Right lobe of liver (tissue), 6 donors: ENCODE measurements at regions not wholly inside any gene's neighbourhood (a gene's known extent, or its start where the extent isn't known, plus 50 kb on each side); places are given as distances from the start of the nearest gene placed in this dataset.
"Not testable (repeated sequence)": the region's sequence is repeated elsewhere in the genome, so short reads cannot be mapped to it uniquely, and the experiment has no call there.

Experiments
- ATAC-seq, 4 donors: fragments of 200-7000 bp; cut with Tn5 transposase; one replicate each; pipeline ENCODE4 v1.9.1; 2020; ENCODE audit warnings: mild to moderate bottlenecking in 4 of 4, moderate library complexity in 4 of 4
- DNase-seq, 3 donors: peaks; one replicate each; pipeline ENCODE4 v3.0.0-alpha.2; 2020
- H3K27ac ChIP-seq, 3 donors: fragments of 200-600 bp; one replicate each; pipeline ENCODE4 v1.8.0; 2022
- H3K27me3 ChIP-seq, 2 donors: fragments of 200-600 bp; one replicate each; pipeline ENCODE4 v1.8.0; 2022
- H3K36me3 ChIP-seq, 4 donors: fragments of 200-600 bp; sonication (generic) in 1 of 4; one replicate each; pipeline versions ENCODE4 v1.5.1 to v1.8.0; 2017 to 2022; ENCODE audit warnings: control low read depth in 1 of 4
- H3K4me1 ChIP-seq, 4 donors: fragments of 200-600 bp; sonication (generic) in 1 of 4; one replicate each; pipeline versions ENCODE4 v1.5.1 to v1.8.0; 2017 to 2022; ENCODE audit warnings: control low read depth in 1 of 4
- H3K4me3 ChIP-seq, 3 donors: fragments of 200-600 bp; one replicate each; pipeline ENCODE4 v1.8.0; 2022
- H3K9me3 ChIP-seq, 4 donors: fragments of 200-600 bp; sonication (generic) in 1 of 4; one replicate each; pipeline versions ENCODE4 v1.5.1 to v1.8.0; 2017 to 2022; ENCODE audit warnings: control low read depth in 1 of 4
- POLR2A ChIP-seq: fragments of 450-650 bp; IDR thresholded peaks from one replicate; pipeline ENCODE4 v1.6.1; 2017; ENCODE audit warnings: antibody characterized with exemption, mild to moderate bottlenecking
- WGBS: methylation state at CpG from one replicate; pipeline ENCODE4 v1.1.6; 2018; ENCODE audit warnings: low coverage, low lambda C conversion rate; ENCODE audit not compliant: insufficient coverage; ENCODE audit errors: missing lambda C conversion rate; 5-methylcytosine and 5-hydroxymethylcytosine counted together
- intact Hi-C, 2 donors: fragments of 100-400 bp; cut with DNase I; formaldehyde crosslinking; loops; one replicate each; pipeline versions ENCODE4 v1.11.2 to v1.14.1; 2022
- TF ChIP-seq, protein P1 (sequence below), 4 donors: fragments of 200-600 bp in 3 of 4; fragments of 450-650 bp in 1 of 4; IDR thresholded peaks; one replicate each; pipeline versions ENCODE4 v1.5.1 to v1.8.0; 2016 to 2022; ENCODE audit warnings: antibody characterized with exemption in 4 of 4, mild to moderate bottlenecking in 2 of 4
- donor health status: DM: no; HTN: yes; CAD: no.
- donor health status: DM: no; HTN: no; CAD: no.
- donor health status: DM: no; HTN: no; CAD: no.
- donor health status: DM: no; HTN: yes; CAD: no.
- donor health status: DM: no; HTN: yes; CAD: no.

GRCh38 chr18:51255693-51256092 is 58.2 kb upstream of the MEX3C start:
- Histone ChIP-seq H3K4me3 (no peak overlapping the region), H3K9me3 (no peaks in the 10 kb centered on the region), H3K27ac (no peak overlapping the region), H3K36me3 (no peaks in the 10 kb centered on the region), H3K4me1 (no peaks in the 10 kb centered on the region), H3K27me3 (no peaks in the 10 kb centered on the region)
- DNase-seq (no peak), ATAC-seq (no peak)
- 53% methylated on average over 3 of the region's 3 CpGs for WGBS
- TF ChIP-seq POLR2A, result no peak
- TF ChIP-seq, protein P1, sequence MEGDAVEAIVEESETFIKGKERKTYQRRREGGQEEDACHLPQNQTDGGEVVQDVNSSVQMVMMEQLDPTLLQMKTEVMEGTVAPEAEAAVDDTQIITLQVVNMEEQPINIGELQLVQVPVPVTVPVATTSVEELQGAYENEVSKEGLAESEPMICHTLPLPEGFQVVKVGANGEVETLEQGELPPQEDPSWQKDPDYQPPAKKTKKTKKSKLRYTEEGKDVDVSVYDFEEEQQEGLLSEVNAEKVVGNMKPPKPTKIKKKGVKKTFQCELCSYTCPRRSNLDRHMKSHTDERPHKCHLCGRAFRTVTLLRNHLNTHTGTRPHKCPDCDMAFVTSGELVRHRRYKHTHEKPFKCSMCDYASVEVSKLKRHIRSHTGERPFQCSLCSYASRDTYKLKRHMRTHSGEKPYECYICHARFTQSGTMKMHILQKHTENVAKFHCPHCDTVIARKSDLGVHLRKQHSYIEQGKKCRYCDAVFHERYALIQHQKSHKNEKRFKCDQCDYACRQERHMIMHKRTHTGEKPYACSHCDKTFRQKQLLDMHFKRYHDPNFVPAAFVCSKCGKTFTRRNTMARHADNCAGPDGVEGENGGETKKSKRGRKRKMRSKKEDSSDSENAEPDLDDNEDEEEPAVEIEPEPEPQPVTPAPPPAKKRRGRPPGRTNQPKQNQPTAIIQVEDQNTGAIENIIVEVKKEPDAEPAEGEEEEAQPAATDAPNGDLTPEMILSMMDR (IDR thresholded peaks at IDR 0.05), result no peak
- intact Hi-C loops, result no loop called here

DNA sequence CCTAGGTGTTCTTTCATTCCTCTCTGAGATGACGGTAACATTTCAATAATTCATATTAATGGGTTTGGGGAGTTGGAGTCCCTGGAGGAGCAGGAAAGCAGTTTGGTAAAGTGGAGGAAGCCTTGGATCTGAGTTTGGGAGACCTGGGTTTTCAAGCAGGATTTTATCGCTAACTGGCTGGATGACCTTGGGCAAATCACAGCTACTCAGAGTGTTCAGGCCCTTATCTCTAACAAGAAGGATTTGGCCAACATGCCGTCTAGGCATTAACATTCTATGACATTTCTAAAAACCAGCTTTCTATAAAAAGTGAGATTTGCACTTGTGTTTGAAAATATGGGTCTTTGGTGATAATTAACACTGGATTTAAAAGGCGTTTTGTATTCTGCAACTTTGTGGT is 59.7 kb upstream of the MEX3C start:
- TF ChIP-seq, protein P1 (IDR thresholded peaks at IDR 0.05), result no peak
- TF ChIP-seq POLR2A, result no peak
- WGBS, result 67% methylated on average over 4 of the region's 4 CpGs
- Histone ChIP-seq H3K27me3 (no peaks in the 10 kb centered on the region), H3K36me3 (no peaks in the 10 kb centered on the region), H3K4me1 (no peaks in the 10 kb centered on the region), H3K4me3 (no peak overlapping the region), H3K9me3 (no peaks in the 10 kb centered on the region), H3K27ac (no peak overlapping the region)
- DNase-seq (no peak), ATAC-seq (no peak)
- intact Hi-C loops, result no loop called here

DNA sequence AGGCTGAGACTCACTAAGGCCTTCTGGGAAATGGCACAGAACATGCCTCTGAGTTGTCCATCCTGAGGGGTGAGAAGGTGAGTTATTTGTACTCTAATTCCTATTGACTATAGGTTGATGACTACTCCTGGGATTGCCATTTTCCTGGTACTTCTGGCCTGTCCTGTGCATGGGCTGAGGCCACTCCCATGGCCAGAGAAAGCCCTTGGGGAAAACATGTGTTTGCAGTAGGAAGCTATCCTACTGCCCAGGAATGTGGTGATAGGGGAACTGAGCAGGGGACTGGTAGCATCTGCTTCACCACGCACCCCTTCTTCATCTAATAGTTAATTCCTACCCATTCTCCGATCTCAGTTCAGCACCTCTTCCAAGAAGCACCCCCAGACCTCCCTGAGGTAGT is 62.6 kb upstream of the MEX3C start:
- WGBS, result 81% methylated on average over 2 of the region's 2 CpGs
- ATAC-seq, result no peak
- Histone ChIP-seq H3K9me3 (no peaks in the 10 kb centered on the region), H3K27ac (no peak overlapping the region), H3K4me1 (no peaks in the 10 kb centered on the region), H3K27me3 (no peaks in the 10 kb centered on the region), H3K4me3 (no peak overlapping the region), H3K36me3 (no peaks in the 10 kb centered on the region)
- intact Hi-C loops, result no loop called here
- TF ChIP-seq, protein P1 (IDR thresholded peaks at IDR 0.05), result no peak
- no peak for TF ChIP-seq POLR2A
- DNase-seq, result no peak

- H3K4me3 ChIP-seq, intact Hi-C loops, ATAC-seq, H3K9me3 ChIP-seq, H3K4me1 ChIP-seq, H3K36me3 ChIP-seq, H3K27me3 ChIP-seq, DNase-seq, H3K27ac ChIP-seq: not testable (repeated sequence)
- WGBS, result 59% methylated on average over 4 of the region's 4 CpGs
Observed at GRCh38 chr18:51266077-51266476, 68.6 kb upstream of the MEX3C start.

DNA sequence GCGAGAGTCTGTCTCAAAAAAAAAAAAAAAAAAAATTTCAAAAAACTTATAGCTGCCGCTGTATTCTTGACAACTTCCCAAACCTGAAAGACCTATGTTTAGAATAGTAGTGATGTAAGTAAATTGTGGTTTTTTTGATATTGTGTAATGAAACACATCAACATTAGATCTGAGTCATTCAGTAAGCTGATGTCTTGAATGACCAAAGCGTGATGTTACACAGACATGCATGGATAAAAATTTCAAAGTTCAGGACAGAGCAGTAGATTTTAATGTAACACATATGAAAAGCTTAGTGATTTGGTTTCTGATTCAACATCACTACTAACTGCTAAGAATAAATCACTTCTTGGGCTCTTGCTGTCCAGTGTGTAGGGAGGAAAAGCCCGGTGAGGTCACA is 69.3 kb upstream of the MEX3C start:
- H3K27ac ChIP-seq, result no peak overlapping the region
- H3K27me3 ChIP-seq, result no peaks in the 10 kb centered on the region
- no peaks in the 10 kb centered on the region for H3K4me1 ChIP-seq
- intact Hi-C loops, result no loop called here
- no peak for DNase-seq
- no peaks in the 10 kb centered on the region for H3K36me3 ChIP-seq
- no peak for ATAC-seq
- TF ChIP-seq, protein P1 (IDR thresholded peaks at IDR 0.05), result no peak
- TF ChIP-seq POLR2A, result no peak
- WGBS, result 83% methylated on average over 4 of the region's 4 CpGs
- no peaks in the 10 kb centered on the region for H3K9me3 ChIP-seq
- no peak overlapping the region for H3K4me3 ChIP-seq
